Mammary epithelial cell (primary cell): ENCODE measurements at regions not wholly inside any gene's neighbourhood (a gene's known extent, or its start where the extent isn't known, plus 50 kb on each side); places are given as distances from the start of the nearest gene placed in this dataset.

Experiments used
- EZH2 ChIP-seq: IDR thresholded peaks from 2 replicates; pipeline ENCODE4 v1.6.1; 2012; ENCODE audit warnings: low read length, inconsistent platforms, borderline replicate concordance
- TF ChIP-seq, protein P1 (sequence below), 2 donors: IDR thresholded peaks in 1 of 2; conservative IDR thresholded peaks in 1 of 2; 2 replicates each; pipeline ENCODE4 v1.5.1; 2011 to 2012; ENCODE audit warnings: inconsistent platforms in 2 of 2, low read length in 2 of 2, mild to moderate bottlenecking in 2 of 2, control low read depth in 1 of 2, low read depth in 1 of 2; ENCODE audit not compliant: insufficient read depth in 1 of 2; ENCODE audit errors: extremely low read depth in 1 of 2

GRCh38 chr6:154886016-154886415 lies 109.1 kb upstream of the TIAM2 start:
- TF ChIP-seq, protein P1, sequence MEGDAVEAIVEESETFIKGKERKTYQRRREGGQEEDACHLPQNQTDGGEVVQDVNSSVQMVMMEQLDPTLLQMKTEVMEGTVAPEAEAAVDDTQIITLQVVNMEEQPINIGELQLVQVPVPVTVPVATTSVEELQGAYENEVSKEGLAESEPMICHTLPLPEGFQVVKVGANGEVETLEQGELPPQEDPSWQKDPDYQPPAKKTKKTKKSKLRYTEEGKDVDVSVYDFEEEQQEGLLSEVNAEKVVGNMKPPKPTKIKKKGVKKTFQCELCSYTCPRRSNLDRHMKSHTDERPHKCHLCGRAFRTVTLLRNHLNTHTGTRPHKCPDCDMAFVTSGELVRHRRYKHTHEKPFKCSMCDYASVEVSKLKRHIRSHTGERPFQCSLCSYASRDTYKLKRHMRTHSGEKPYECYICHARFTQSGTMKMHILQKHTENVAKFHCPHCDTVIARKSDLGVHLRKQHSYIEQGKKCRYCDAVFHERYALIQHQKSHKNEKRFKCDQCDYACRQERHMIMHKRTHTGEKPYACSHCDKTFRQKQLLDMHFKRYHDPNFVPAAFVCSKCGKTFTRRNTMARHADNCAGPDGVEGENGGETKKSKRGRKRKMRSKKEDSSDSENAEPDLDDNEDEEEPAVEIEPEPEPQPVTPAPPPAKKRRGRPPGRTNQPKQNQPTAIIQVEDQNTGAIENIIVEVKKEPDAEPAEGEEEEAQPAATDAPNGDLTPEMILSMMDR (conservative IDR thresholded peaks at IDR 0.05 in 1 of 2, IDR thresholded peaks at IDR 0.05 in 1 of 2; ENCODE audit: extremely low read depth in 1 of 2, insufficient read depth in 1 of 2, low read depth in 1 of 2, low read length in 2 of 2), result no peak
- no peak for TF ChIP-seq EZH2
